HCT116 (cell line): ENCODE measurements at regions not wholly inside any gene's neighbourhood (a gene's known extent, or its start where the extent isn't known, plus 50 kb on each side); places are given as distances from the start of the nearest gene placed in this dataset.

ENCODE experiments used
- ATAC-seq: fragments of 200-7000 bp; cut with Tn5 transposase; 2 replicates; pipeline ENCODE4 v1.9.1; 2020; ENCODE audit warnings: mild to moderate bottlenecking, moderate library complexity
- BruUV-seq: library from RNA; stranded (reverse); fragments of 400-500 nt; replicated peaks from 2 replicates; lab custom pipeline; 2021; lab: Mats Ljungman, UMichigan
- CTCF ChIA-PET: fragments of 300-600 bp; sonication (Branson Sonifier 250); formaldehyde crosslinking; loops from one replicate; lab custom pipeline; 2021; ENCODE audit warnings: antibody characterized with exemption; lab: Charles Lee
- POLR2A ChIA-PET: fragments of 300-600, 350-600 bp; sonication (Branson Sonifier 250); formaldehyde crosslinking; loops from one replicate; lab custom pipeline; 2021; ENCODE audit warnings: antibody characterized with exemption; lab: Charles Lee
- RAD21 ChIA-PET, 2 experiments: fragments of 300-600 bp; sonication (Branson Sonifier 250); formaldehyde crosslinking; loops; one replicate each; lab custom pipeline; 2023; ENCODE audit warnings: low total read pairs in 2 of 2; ENCODE audit not compliant: uncharacterized antibody in 2 of 2, unreplicated experiment in 2 of 2, low non-redundant PET in 1 of 2; lab: Charles Lee
- DNase-seq: peaks from one replicate; pipeline ENCODE4 v3.0.0-alpha.2; 2010; ENCODE audit warnings: low read depth, low spot score
- H2AFZ ChIP-seq: fragments of 200-600 bp; shearing (Covaris generic), sonication (generic); 2 replicates; pipeline ENCODE4 v1.6.1; 2017; ENCODE audit warnings: low read depth, mixed run types, mixed read lengths, antibody characterized with exemption, low read length; ENCODE audit not compliant: poor library complexity, severe bottlenecking
- H3K27ac ChIP-seq: 2 replicates; pipeline ENCODE4 v1.5.1; 2012; ENCODE audit warnings: low read depth, low read length
- H3K27me3 ChIP-seq: fragments of 200-600 bp; sonication (generic); 2 replicates; pipeline ENCODE4 v1.6.1; 2016; ENCODE audit warnings: mixed run types, low read length, mixed read lengths; ENCODE audit not compliant: insufficient read depth
- H3K36me3 ChIP-seq, 2 experiments: fragments of 200-500 bp in 1 of 2; fragments of 200-600 bp in 1 of 2; sonication (Bioruptor generic) in 1 of 2; sonication (generic) in 1 of 2; 2 replicates each; pipeline versions ENCODE4 v1.5.1 to v1.6.1; 2014 to 2016; ENCODE audit warnings: low read length in 2 of 2, inconsistent platforms in 1 of 2, mixed read lengths in 1 of 2, mixed run types in 1 of 2; ENCODE audit not compliant: insufficient read depth in 2 of 2, control insufficient read depth in 1 of 2
- H3K4me1 ChIP-seq, 2 experiments: fragments of 200-600 bp in 1 of 2; sonication (generic) in 1 of 2; 2 replicates each; pipeline versions ENCODE4 v1.5.1 to v1.6.1; 2012 to 2017; ENCODE audit warnings: low read length in 2 of 2, inconsistent platforms in 1 of 2, mild to moderate bottlenecking in 1 of 2, mixed read lengths in 1 of 2, mixed run types in 1 of 2, moderate library complexity in 1 of 2; ENCODE audit not compliant: insufficient read depth in 2 of 2, control insufficient read depth in 1 of 2
- H3K4me2 ChIP-seq: fragments of 200-600 bp; sonication (generic); 2 replicates; pipeline ENCODE4 v1.6.1; 2017; ENCODE audit warnings: mixed run types, low read length, mixed read lengths
- H3K4me3 ChIP-seq, 2 experiments: fragments of 200-600 bp in 1 of 2; sonication (generic) in 1 of 2; replicated peaks in 1 of 2; 2 replicates each; pipeline ENCODE4 v1.5.1; 2011 to 2016; ENCODE audit warnings: low read length in 2 of 2, control low read depth in 1 of 2, low read depth in 1 of 2, mild to moderate bottlenecking in 1 of 2, mixed read lengths in 1 of 2, mixed run types in 1 of 2
- H3K79me2 ChIP-seq: fragments of 200-600 bp; sonication (generic); 2 replicates; pipeline ENCODE4 v1.6.1; 2017; ENCODE audit warnings: mild to moderate bottlenecking, mixed run types, low read length, moderate library complexity, mixed read lengths; ENCODE audit not compliant: insufficient read depth
- H3K9ac ChIP-seq: fragments of 200-600 bp; sonication (generic); 2 replicates; pipeline ENCODE4 v1.6.1; 2016; ENCODE audit warnings: low read length, mixed read lengths
- H3K9me2 ChIP-seq: fragments of 200-600 bp; sonication (generic), shearing (Covaris generic); 2 replicates; pipeline ENCODE4 v1.6.1; 2017; ENCODE audit warnings: mixed run types, mild to moderate bottlenecking, moderate library complexity; ENCODE audit not compliant: insufficient read depth
- H3K9me3 ChIP-seq, 2 experiments: fragments of 200-500 bp in 1 of 2; fragments of 200-600 bp in 1 of 2; sonication (Bioruptor generic) in 1 of 2; sonication (generic) in 1 of 2; 2 replicates each; pipeline ENCODE4 v1.6.1; 2014 to 2017; ENCODE audit warnings: low read length in 2 of 2, mixed read lengths in 2 of 2, inconsistent platforms in 1 of 2, low read depth in 1 of 2, mild to moderate bottlenecking in 1 of 2, mixed run types in 1 of 2, moderate library complexity in 1 of 2; ENCODE audit not compliant: control insufficient read depth in 1 of 2, insufficient read depth in 1 of 2
- H4K20me1 ChIP-seq: fragments of 200-600 bp; sonication (generic), shearing (Covaris generic); 2 replicates; pipeline ENCODE4 v1.6.1; 2017; ENCODE audit warnings: mixed run types, mild to moderate bottlenecking, moderate library complexity; ENCODE audit not compliant: insufficient read depth
- CBX3 ChIP-seq: IDR thresholded peaks from 2 replicates; pipeline ENCODE4 v1.6.1; 2012; ENCODE audit warnings: low read depth
- CEBPB ChIP-seq: IDR thresholded peaks from 2 replicates; pipeline ENCODE4 v1.6.1; 2012; ENCODE audit warnings: low read depth
- CTCF ChIP-seq, 3 experiments: fragments of 200-600 bp in 1 of 3; sonication (generic) in 1 of 3; IDR thresholded peaks in 2 of 3; conservative IDR thresholded peaks in 1 of 3; 2 replicates each; pipeline ENCODE4 v1.5.1; 2012 to 2017; ENCODE audit warnings: low read depth in 2 of 3, low read length in 2 of 3, antibody characterized with exemption in 1 of 3, borderline replicate concordance in 1 of 3, control low read depth in 1 of 3, mild to moderate bottlenecking in 1 of 3, mixed read lengths in 1 of 3, mixed run types in 1 of 3, moderate library complexity in 1 of 3; ENCODE audit not compliant: insufficient read depth in 1 of 3
- EZH2 ChIP-seq: fragments of 200-600 bp; sonication (generic); IDR thresholded peaks from 2 replicates; pipeline ENCODE4 v1.6.1; 2017; ENCODE audit warnings: antibody characterized with exemption, mixed run types
- EZH2phosphoT487 ChIP-seq: fragments of 200-600 bp; IDR thresholded peaks from 2 replicates; pipeline ENCODE4 v1.6.1; 2018; ENCODE audit warnings: antibody characterized with exemption, borderline replicate concordance
- FOSL1 ChIP-seq: IDR thresholded peaks from 2 replicates; pipeline ENCODE4 v1.6.1; 2012; ENCODE audit warnings: low read depth
- POLR2A ChIP-seq: IDR thresholded peaks from 2 replicates; pipeline ENCODE4 v1.7.0; 2011; ENCODE audit warnings: borderline replicate concordance; ENCODE audit not compliant: insufficient read depth, insufficient read length; ENCODE audit errors: extremely low read depth
- POLR2AphosphoS5 ChIP-seq: IDR thresholded peaks from 2 replicates; pipeline ENCODE4 v1.6.1; 2011; ENCODE audit warnings: mild to moderate bottlenecking, low read depth, low read length, moderate library complexity
- RAD21 ChIP-seq: IDR thresholded peaks from 2 replicates; pipeline ENCODE4 v1.6.1; 2012; ENCODE audit warnings: low read depth, mild to moderate bottlenecking
- SIN3A ChIP-seq: IDR thresholded peaks from 2 replicates; pipeline ENCODE4 v1.6.1; 2012; ENCODE audit warnings: low read depth
- SP1 ChIP-seq: IDR thresholded peaks from 2 replicates; pipeline ENCODE4 v1.6.1; 2012; ENCODE audit warnings: low read depth
- SRF ChIP-seq: IDR thresholded peaks from 2 replicates; pipeline ENCODE4 v1.6.1; 2012; ENCODE audit warnings: low read depth
- YY1 ChIP-seq: IDR thresholded peaks from 2 replicates; pipeline ENCODE4 v1.6.1; 2011; ENCODE audit warnings: low read length, low read depth, moderate library complexity, mild to moderate bottlenecking; ENCODE audit not compliant: insufficient replicate concordance; ENCODE audit errors: extremely low read depth
- ZNF274 ChIP-seq: fragments of 200-500 bp; sonication (Bioruptor generic); IDR thresholded peaks from 2 replicates; pipeline ENCODE4 v1.6.1; 2014; ENCODE audit warnings: mild to moderate bottlenecking, low read depth, low read length, inconsistent platforms
- intact Hi-C: fragments of 100-400 bp; cut with micrococcal nuclease; formaldehyde crosslinking; loops from 2 replicates; pipeline ENCODE4 v1.10.0; 2022
- TF ChIP-seq, protein P1 (sequence below): IDR thresholded peaks from 2 replicates; pipeline ENCODE4 v1.6.1; 2012; ENCODE audit warnings: low read depth
- TF ChIP-seq, protein P2 (sequence below): IDR thresholded peaks from 2 replicates; pipeline ENCODE4 v1.6.1; 2012

DNA sequence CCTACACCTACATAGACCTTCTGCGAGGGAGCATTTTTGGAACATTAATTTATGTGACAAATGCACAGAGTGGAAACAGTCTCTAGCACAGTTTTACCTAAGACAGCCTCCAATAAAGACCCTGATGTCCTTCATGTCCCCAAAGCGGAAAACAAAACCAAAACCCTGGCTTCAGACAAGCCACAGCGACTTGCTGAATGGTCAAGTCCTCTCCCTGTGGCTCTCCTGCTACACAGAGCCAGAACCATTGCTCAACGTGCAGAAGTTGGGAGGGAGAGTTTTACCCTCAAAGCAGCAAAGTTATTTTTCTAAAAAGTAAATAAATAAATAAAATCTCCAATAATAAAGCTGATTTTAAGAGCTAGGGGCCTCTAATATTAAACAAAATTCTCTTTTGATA lies 135.0 kb upstream of the TMEM132C start:
- H3K27ac ChIP-seq: no peak overlapping the region
- no peaks in the 10 kb centered on the region for H3K36me3 ChIP-seq
- no peaks in the 10 kb centered on the region for H3K4me1 ChIP-seq
- BruUV-seq: no TSS peak
- intact Hi-C loops: no loop called here
- H4K20me1 ChIP-seq: no peaks in the 10 kb centered on the region
- TF ChIP-seq POLR2AphosphoS5 (no peak), POLR2A (no peak)
- TF ChIP-seq, protein P1, sequence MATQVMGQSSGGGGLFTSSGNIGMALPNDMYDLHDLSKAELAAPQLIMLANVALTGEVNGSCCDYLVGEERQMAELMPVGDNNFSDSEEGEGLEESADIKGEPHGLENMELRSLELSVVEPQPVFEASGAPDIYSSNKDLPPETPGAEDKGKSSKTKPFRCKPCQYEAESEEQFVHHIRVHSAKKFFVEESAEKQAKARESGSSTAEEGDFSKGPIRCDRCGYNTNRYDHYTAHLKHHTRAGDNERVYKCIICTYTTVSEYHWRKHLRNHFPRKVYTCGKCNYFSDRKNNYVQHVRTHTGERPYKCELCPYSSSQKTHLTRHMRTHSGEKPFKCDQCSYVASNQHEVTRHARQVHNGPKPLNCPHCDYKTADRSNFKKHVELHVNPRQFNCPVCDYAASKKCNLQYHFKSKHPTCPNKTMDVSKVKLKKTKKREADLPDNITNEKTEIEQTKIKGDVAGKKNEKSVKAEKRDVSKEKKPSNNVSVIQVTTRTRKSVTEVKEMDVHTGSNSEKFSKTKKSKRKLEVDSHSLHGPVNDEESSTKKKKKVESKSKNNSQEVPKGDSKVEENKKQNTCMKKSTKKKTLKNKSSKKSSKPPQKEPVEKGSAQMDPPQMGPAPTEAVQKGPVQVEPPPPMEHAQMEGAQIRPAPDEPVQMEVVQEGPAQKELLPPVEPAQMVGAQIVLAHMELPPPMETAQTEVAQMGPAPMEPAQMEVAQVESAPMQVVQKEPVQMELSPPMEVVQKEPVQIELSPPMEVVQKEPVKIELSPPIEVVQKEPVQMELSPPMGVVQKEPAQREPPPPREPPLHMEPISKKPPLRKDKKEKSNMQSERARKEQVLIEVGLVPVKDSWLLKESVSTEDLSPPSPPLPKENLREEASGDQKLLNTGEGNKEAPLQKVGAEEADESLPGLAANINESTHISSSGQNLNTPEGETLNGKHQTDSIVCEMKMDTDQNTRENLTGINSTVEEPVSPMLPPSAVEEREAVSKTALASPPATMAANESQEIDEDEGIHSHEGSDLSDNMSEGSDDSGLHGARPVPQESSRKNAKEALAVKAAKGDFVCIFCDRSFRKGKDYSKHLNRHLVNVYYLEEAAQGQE: no peak
- no peak overlapping the region for H3K4me3 ChIP-seq
- H3K9me3 ChIP-seq: peaks cover 11 to 20% of the 10 kb centered on the region in 2 experiments; a peak in 2 of 4 replicates
- no peaks in the 10 kb centered on the region for H3K27me3 ChIP-seq
- ATAC-seq: no peak
- ChIA-PET CTCF (no interaction called here), RAD21 (no interaction called here), POLR2A (no interaction called here)
- no peak overlapping the region for H3K4me2 ChIP-seq
- H3K79me2 ChIP-seq: no peaks in the 10 kb centered on the region
- no peak overlapping the region for H2AFZ ChIP-seq
- H3K9ac ChIP-seq: no peak overlapping the region
- DNase-seq: no peak
- H3K9me2 ChIP-seq: no peaks in the 10 kb centered on the region

DNA sequence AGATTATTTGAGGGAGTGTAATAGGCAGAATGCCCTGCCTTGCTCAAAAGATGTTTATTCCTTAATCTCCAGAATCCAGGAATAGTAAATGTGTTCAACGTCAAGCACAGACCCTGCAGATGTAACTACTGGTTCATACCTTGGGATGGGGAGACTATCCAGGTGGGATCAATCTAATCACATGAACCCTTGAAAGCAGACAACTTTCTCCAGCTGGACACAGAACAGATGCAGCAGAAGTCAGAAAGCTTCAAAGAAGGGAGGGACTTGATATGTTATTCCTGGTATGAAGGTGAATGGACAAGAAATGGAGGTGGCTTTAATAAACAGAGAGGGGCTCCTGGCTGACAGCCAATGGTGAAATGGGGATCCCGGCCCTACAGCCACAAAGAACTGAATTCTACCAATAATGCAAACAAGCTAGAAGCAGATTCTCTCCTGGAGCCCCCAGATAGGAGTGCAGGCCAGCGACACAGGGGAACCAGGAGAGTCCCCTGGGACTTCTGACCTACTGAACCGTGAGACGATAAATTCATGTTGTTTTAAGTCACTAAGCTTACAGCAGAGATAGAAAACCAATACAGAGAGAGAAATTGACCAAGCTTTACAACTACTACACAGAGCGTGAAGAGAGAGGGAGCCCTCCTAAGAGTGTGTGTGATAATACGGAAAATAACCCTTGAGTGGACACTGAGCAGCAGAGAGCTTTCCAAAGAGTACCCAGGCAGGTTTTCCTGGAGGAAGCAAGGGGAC lies 133.5 kb upstream of the TMEM132C start:
- H3K27me3 ChIP-seq: no peaks in the 10 kb centered on the region
- intact Hi-C loops: no loop called here
- RAD21 ChIA-PET: no interaction called here
- no peak for TF ChIP-seq EZH2phosphoT487
- TF ChIP-seq CBX3: no peak
- no peak for TF ChIP-seq CEBPB
- TF ChIP-seq SIN3A: no peak
- TF ChIP-seq SP1: no peak
- no peak for TF ChIP-seq EZH2
- TF ChIP-seq YY1: no peak
- TF ChIP-seq, protein P2, sequence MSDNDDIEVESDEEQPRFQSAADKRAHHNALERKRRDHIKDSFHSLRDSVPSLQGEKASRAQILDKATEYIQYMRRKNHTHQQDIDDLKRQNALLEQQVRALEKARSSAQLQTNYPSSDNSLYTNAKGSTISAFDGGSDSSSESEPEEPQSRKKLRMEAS: no peak
- TF ChIP-seq RAD21: no peak
- TF ChIP-seq FOSL1: no peak
- TF ChIP-seq ZNF274: no peak
- no peak for TF ChIP-seq CTCF (IDR thresholded peaks at IDR 0.05 in 2 of 3, conservative IDR thresholded peaks at IDR 0.05 in 1 of 3; ENCODE audit: borderline replicate concordance in 1 of 3, insufficient read depth in 1 of 3, low read depth in 2 of 3, low read length in 2 of 3)
- no peak for TF ChIP-seq SRF
- TF ChIP-seq POLR2AphosphoS5: no peak

More for the DNA sequence above, 133.5 kb upstream of the TMEM132C start:
- no peaks in the 10 kb centered on the region for H3K4me1 ChIP-seq
- BruUV-seq: no TSS peak
- no peak overlapping the region for H3K9ac ChIP-seq
- H3K9me3 ChIP-seq: peaks cover 4 to 25% of the 10 kb centered on the region in 2 experiments; a peak in 2 of 4 replicates
- DNase-seq (no peak), ATAC-seq (no peak)
- no peak overlapping the region for H2AFZ ChIP-seq
- no peaks in the 10 kb centered on the region for H3K79me2 ChIP-seq
- no peak overlapping the region for H3K4me3 ChIP-seq
- H3K36me3 ChIP-seq: no peaks in the 10 kb centered on the region
- CTCF ChIA-PET: no interaction called here
- H3K4me2 ChIP-seq: no peak overlapping the region
- H3K27ac ChIP-seq: no peak overlapping the region
- H4K20me1 ChIP-seq: no peaks in the 10 kb centered on the region
- no peaks in the 10 kb centered on the region for H3K9me2 ChIP-seq
- POLR2A ChIA-PET: no interaction called here
